Osteoblast (primary cell): ENCODE measurements at regions not wholly inside any gene's neighbourhood (a gene's known extent, or its start where the extent isn't known, plus 50 kb on each side); places are given as distances from the start of the nearest gene placed in this dataset.
A peak's percentile ranks its signal among the peaks of the same experiment; 100 is the strongest.

Source experiments
- DNase-seq: peaks from one replicate; pipeline ENCODE4 v3.0.0; 2011; ENCODE audit warnings: low spot score, mixed read lengths; ENCODE audit not compliant: insufficient read length; ENCODE audit errors: missing footprints
- H2AFZ ChIP-seq: 2 replicates; pipeline ENCODE4 v1.6.0; 2011; ENCODE audit warnings: mild to moderate bottlenecking, low read length
- H3K27ac ChIP-seq: 2 replicates; pipeline ENCODE4 v1.5.1; 2011; ENCODE audit warnings: mild to moderate bottlenecking, low read depth, low read length, moderate library complexity
- H3K27me3 ChIP-seq: 2 replicates; pipeline ENCODE4 v1.6.0; 2012; ENCODE audit warnings: mild to moderate bottlenecking, control low read depth, inconsistent platforms, low read length, moderate library complexity; ENCODE audit not compliant: insufficient read depth
- H3K36me3 ChIP-seq: 2 replicates; pipeline ENCODE4 v1.5.1; 2011; ENCODE audit warnings: mild to moderate bottlenecking, low read length, control low read depth, moderate library complexity; ENCODE audit not compliant: insufficient read depth
- H3K4me1 ChIP-seq: 2 replicates; pipeline ENCODE4 v1.5.1; 2011; ENCODE audit warnings: mild to moderate bottlenecking, low read length, control low read depth, moderate library complexity; ENCODE audit not compliant: insufficient read depth
- H3K4me2 ChIP-seq: 2 replicates; pipeline ENCODE4 v1.6.0; 2011; ENCODE audit warnings: mild to moderate bottlenecking, low read length; ENCODE audit not compliant: insufficient read depth
- H3K4me3 ChIP-seq: fragments of 200-600 bp; sonication (generic); 3 replicates; pipeline ENCODE4 v1.5.1; 2012; ENCODE audit warnings: mild to moderate bottlenecking, low read length, inconsistent platforms; ENCODE audit not compliant: insufficient read depth
- H3K79me2 ChIP-seq: 2 replicates; pipeline ENCODE4 v1.6.0; 2012; ENCODE audit warnings: mild to moderate bottlenecking, low read length, control low read depth, inconsistent platforms; ENCODE audit not compliant: insufficient read depth
- H3K9me3 ChIP-seq: 2 replicates; pipeline ENCODE4 v1.5.1; 2011; ENCODE audit warnings: low read depth, low read length, control low read depth
- H4K20me1 ChIP-seq: 2 replicates; pipeline ENCODE4 v1.6.0; 2012; ENCODE audit warnings: mild to moderate bottlenecking, low read length, control low read depth; ENCODE audit not compliant: insufficient read depth
- CTCF ChIP-seq: IDR thresholded peaks from 2 replicates; pipeline ENCODE4 v1.5.1; 2011; ENCODE audit warnings: mild to moderate bottlenecking, low read depth, low read length, moderate library complexity; ENCODE audit errors: extremely low read depth

- no peaks in the 10 kb centered on the region for H3K36me3 ChIP-seq
- H3K27me3 ChIP-seq, result peaks cover 5% of the 10 kb centered on the region
- no peak overlapping the region for H3K4me2 ChIP-seq
- no peaks in the 10 kb centered on the region for H3K79me2 ChIP-seq
- H3K9me3 ChIP-seq, result no peaks in the 10 kb centered on the region
- H3K27ac ChIP-seq, result no peak overlapping the region
- no peaks in the 10 kb centered on the region for H3K4me1 ChIP-seq
- no peak for DNase-seq
- H4K20me1 ChIP-seq, result no peaks in the 10 kb centered on the region
- no peak for TF ChIP-seq CTCF
- H3K4me3 ChIP-seq, result no peak overlapping the region
- no peak overlapping the region for H2AFZ ChIP-seq
Observed at GRCh38 chr3:107309312-107309711, 67.9 kb upstream of the CCDC54 start.

- H3K4me2 ChIP-seq, result no peak overlapping the region
- no peak for DNase-seq
- H3K4me1 ChIP-seq, result no peaks in the 10 kb centered on the region
- no peak for TF ChIP-seq CTCF
- H3K9me3 ChIP-seq, result no peaks in the 10 kb centered on the region
- H3K27ac ChIP-seq, result no peak overlapping the region
- no peak overlapping the region for H2AFZ ChIP-seq
- H3K36me3 ChIP-seq, result no peaks in the 10 kb centered on the region
- no peak overlapping the region for H3K4me3 ChIP-seq
- peaks cover 12% of the 10 kb centered on the region for H3K27me3 ChIP-seq
- H3K79me2 ChIP-seq, result no peaks in the 10 kb centered on the region
- H4K20me1 ChIP-seq, result no peaks in the 10 kb centered on the region
Observed at GRCh38 chr3:107313711-107314110, 63.5 kb upstream of the CCDC54 start.

GRCh38 chr3:107315141-107315540, 62.1 kb upstream of the CCDC54 start:
- no peak overlapping the region for H3K27ac ChIP-seq
- no peak for TF ChIP-seq CTCF
- no peaks in the 10 kb centered on the region for H3K36me3 ChIP-seq
- no peak for DNase-seq
- H4K20me1 ChIP-seq, result no peaks in the 10 kb centered on the region
- no peak overlapping the region for H2AFZ ChIP-seq
- no peaks in the 10 kb centered on the region for H3K79me2 ChIP-seq
- peaks cover 12% of the 10 kb centered on the region for H3K27me3 ChIP-seq
- H3K4me3 ChIP-seq, result no peak overlapping the region
- H3K4me2 ChIP-seq, result peak overlapping the region; percentile 29
- H3K4me1 ChIP-seq, result no peaks in the 10 kb centered on the region
- no peaks in the 10 kb centered on the region for H3K9me3 ChIP-seq

GRCh38 chr3:107323723-107324122, 53.5 kb upstream of the CCDC54 start:
- TF ChIP-seq CTCF, result no peak
- Histone ChIP-seq H4K20me1 (no peaks in the 10 kb centered on the region), H3K79me2 (no peaks in the 10 kb centered on the region), H2AFZ (no peak overlapping the region), H3K4me3 (no peak overlapping the region), H3K4me2 (no peak overlapping the region), H3K36me3 (no peaks in the 10 kb centered on the region), H3K27ac (no peak overlapping the region), H3K27me3 (peaks cover 26% of the 10 kb centered on the region), H3K9me3 (no peaks in the 10 kb centered on the region), H3K4me1 (no peaks in the 10 kb centered on the region)
- DNase-seq, result no peak
